SU-DHL-6 (cell line): ENCODE measurements at regions not wholly inside any gene's neighbourhood (a gene's known extent, or its start where the extent isn't known, plus 50 kb on each side); places are given as distances from the start of the nearest gene placed in this dataset.

ENCODE experiments used
- CTCF ChIP-seq: fragments of 200-600 bp; sonication (generic); IDR thresholded peaks from one replicate; pipeline ENCODE4 v1.5.1; 2017; ENCODE audit warnings: antibody characterized with exemption, mild to moderate bottlenecking, low read length, moderate library complexity; ENCODE audit not compliant: insufficient read depth, poor library complexity, severe bottlenecking
- EZH2phosphoT487 ChIP-seq: fragments of 200-600 bp; sonication (generic), shearing (Covaris generic); conservative IDR thresholded peaks from 2 replicates; pipeline ENCODE4 v1.6.1; 2018; ENCODE audit warnings: mild to moderate bottlenecking, antibody characterized with exemption, low read length, moderate library complexity, mixed read lengths

GRCh38 chrX:43405191-43405590 lies 250.9 kb upstream of the MAOA start:
- TF ChIP-seq CTCF (no peak), EZH2phosphoT487 (no peak)
